ENCODE measurements at regions not wholly inside any gene's neighbourhood (a gene's known extent, or its start where the extent isn't known, plus 50 kb on each side); places are given as distances from the start of the nearest gene placed in this dataset.

GRCh38 chr7:25319707-25320106, 91.4 kb upstream of the NPVF start:
- no peak for ATAC-seq (replicated peaks in 6 of 8)
- WGBS, 10 experiments = 0 to 69% (median 42%) methylated on average over 1 of the region's 1 CpG; no CpG with 5 or more reads in 3 of the 10 experiments
- Histone ChIP-seq H3K4me3 (no peak overlapping the region), H3K4me1 (replicated peaks in 1 of 2) (peaks cover 21 to 53% of the 10 kb centered on the region in 2 donors), H3K27ac (no peak overlapping the region)
- in situ Hi-C loops (cut with MboI; ENCODE audit: low pct_unique_long_range_greater_than_20kb in 2 of 9, low sequenced_read_pairs in 9 of 9, unreplicated experiment in 9 of 9) = no loop called here

- H3K4me3 ChIP-seq = no peak overlapping the region
- peak in 2 of 8 experiments; percentile 35 to 69 for ATAC-seq (replicated peaks in 6 of 8)
- 10 to 100% (median 84%) methylated on average over 1 to 2 of the region's 2 CpGs for WGBS, 10 experiments
- H3K27ac ChIP-seq = no peak overlapping the region
- in situ Hi-C loops (cut with MboI; ENCODE audit: low pct_unique_long_range_greater_than_20kb in 2 of 9, low sequenced_read_pairs in 9 of 9, unreplicated experiment in 9 of 9) = no loop called here
- peaks cover 13 to 52% of the 10 kb centered on the region in 2 donors for H3K4me1 ChIP-seq (replicated peaks in 1 of 2)
These were observed 92.5 kb upstream of the NPVF start for GRCh38 chr7:25320791-25321190.

GRCh38 chr7:25321424-25321823, 93.1 kb upstream of the NPVF start:
- ATAC-seq (replicated peaks in 6 of 8) = no peak
- in situ Hi-C loops (cut with MboI; ENCODE audit: low pct_unique_long_range_greater_than_20kb in 2 of 9, low sequenced_read_pairs in 9 of 9, unreplicated experiment in 9 of 9) = no loop called here
- Histone ChIP-seq H3K4me1 (replicated peaks in 1 of 2) (peaks cover 13 to 52% of the 10 kb centered on the region in 2 donors), H3K4me3 (no peak overlapping the region), H3K27ac (no peak overlapping the region)
- WGBS, 10 experiments = 8 to 100% (median 71%) methylated on average over 1 to 4 of the region's 5 CpGs; no CpG with 5 or more reads in 1 of the 10 experiments

GRCh38 chr7:25322473-25322872, 94.2 kb upstream of the NPVF start:
- 6 to 100% (median 81%) methylated on average over 2 to 3 of the region's 3 CpGs; no CpG with 5 or more reads in 1 of the 10 experiments for WGBS, 10 experiments
- Histone ChIP-seq H3K4me3 (no peak overlapping the region), H3K27ac (no peak overlapping the region), H3K4me1 (replicated peaks in 1 of 2) (peaks cover 15 to 45% of the 10 kb centered on the region in 2 donors)
- in situ Hi-C loops (cut with MboI; ENCODE audit: low pct_unique_long_range_greater_than_20kb in 2 of 9, low sequenced_read_pairs in 9 of 9, unreplicated experiment in 9 of 9) = no loop called here
- peak in 1 of 8 experiments; percentile 65 for ATAC-seq (replicated peaks in 6 of 8)

- whole genome bisulfite sequencing, 10 experiments = 30 to 100% (median 78%) methylated on average over 1 to 2 of the region's 2 CpGs
- Histone ChIP-seq H3K4me1 (replicated peaks in 1 of 2) (peaks cover 2 to 26% of the 10 kb centered on the region in 2 donors), H3K4me3 (no peak overlapping the region), H3K27ac (no peak overlapping the region)
- in situ Hi-C loops (cut with MboI; ENCODE audit: low pct_unique_long_range_greater_than_20kb in 2 of 9, low sequenced_read_pairs in 9 of 9, unreplicated experiment in 9 of 9) = no loop called here
- peak in 5 of 8 experiments; percentile 67 to 92 (median 75) for ATAC-seq (replicated peaks in 6 of 8)
These were observed 97.0 kb upstream of the NPVF start for GRCh38 chr7:25325186-25325757.

GRCh38 chr7:25326501-25327156, 98.3 kb upstream of the NPVF start:
- no peak overlapping the region for H3K4me3 ChIP-seq
- H3K4me1 ChIP-seq (replicated peaks in 1 of 2) = peaks cover 2 to 23% of the 10 kb centered on the region in 2 donors
- H3K27ac ChIP-seq = no peak overlapping the region
- no peak for ATAC-seq (replicated peaks in 6 of 8)
- in situ Hi-C loops (cut with MboI; ENCODE audit: low pct_unique_long_range_greater_than_20kb in 2 of 9, low sequenced_read_pairs in 9 of 9, unreplicated experiment in 9 of 9) = no loop called here
- WGBS, 10 experiments = 65 to 100% (median 92%) methylated on average over 2 to 15 of the region's 19 CpGs; no CpG with 5 or more reads in 1 of the 10 experiments

GRCh38 chr7:25329815-25330214, 101.5 kb upstream of the NPVF start:
- WGBS, 10 experiments = 38 to 100% (median 88%) methylated on average over 1 to 2 of the region's 2 CpGs; no CpG with 5 or more reads in 4 of the 10 experiments
- no peak for ATAC-seq (replicated peaks in 6 of 8)
- in situ Hi-C loops (cut with MboI; ENCODE audit: low pct_unique_long_range_greater_than_20kb in 2 of 9, low sequenced_read_pairs in 9 of 9, unreplicated experiment in 9 of 9) = no loop called here
- Histone ChIP-seq H3K4me3 (no peak overlapping the region), H3K27ac (no peak overlapping the region), H3K4me1 (replicated peaks in 1 of 2) (peaks cover 2 to 19% of the 10 kb centered on the region in 2 donors)

GRCh38 chr7:25333296-25333928, 105.1 kb upstream of the NPVF start:
- WGBS, 10 experiments = 0 to 100% (median 80%) methylated on average over 1 to 6 of the region's 6 CpGs; no CpG with 5 or more reads in 1 of the 10 experiments
- peaks cover 0 to 4% of the 10 kb centered on the region in 2 donors for H3K4me1 ChIP-seq (replicated peaks in 1 of 2)
- peak in 3 of 8 experiments; percentile 72 to 91 (median 75) for ATAC-seq (replicated peaks in 6 of 8)
- no peak overlapping the region for H3K4me3 ChIP-seq
- in situ Hi-C loops (cut with MboI; ENCODE audit: low pct_unique_long_range_greater_than_20kb in 2 of 9, low sequenced_read_pairs in 9 of 9, unreplicated experiment in 9 of 9) = no loop called here
- H3K27ac ChIP-seq = no peak overlapping the region

- peak in 3 of 8 experiments; percentile 55 to 62 (median 59) for ATAC-seq (replicated peaks in 6 of 8)
- H3K27ac ChIP-seq = no peak overlapping the region
- 22 to 100% (median 89%) methylated on average over 1 to 4 of the region's 4 CpGs for WGBS, 10 experiments
- H3K4me3 ChIP-seq = no peak overlapping the region
- in situ Hi-C loops (cut with MboI; ENCODE audit: low pct_unique_long_range_greater_than_20kb in 2 of 9, low sequenced_read_pairs in 9 of 9, unreplicated experiment in 9 of 9) = no loop called here
- H3K4me1 ChIP-seq (replicated peaks in 1 of 2) = peaks cover 10 to 33% of the 10 kb centered on the region in 2 donors
These were observed 119.2 kb upstream of the NPVF start for GRCh38 chr7:25347360-25348066.

GRCh38 chr7:25348104-25348503, 119.8 kb upstream of the NPVF start:
- Histone ChIP-seq H3K4me3 (no peak overlapping the region), H3K4me1 (replicated peaks in 1 of 2) (peaks cover 10 to 33% of the 10 kb centered on the region in 2 donors), H3K27ac (no peak overlapping the region)
- peak in 3 of 8 experiments; percentile 52 to 67 (median 66) for ATAC-seq (replicated peaks in 6 of 8)
- in situ Hi-C loops (cut with MboI; ENCODE audit: low pct_unique_long_range_greater_than_20kb in 2 of 9, low sequenced_read_pairs in 9 of 9, unreplicated experiment in 9 of 9) = no loop called here
- WGBS, 10 experiments = 0 to 100% (median 81%) methylated on average over 1 to 3 of the region's 3 CpGs

GRCh38 chr7:25349283-25350017, 121.2 kb upstream of the NPVF start:
- H3K27ac ChIP-seq = peak overlapping the region in 1 of 2 donors; percentile 0
- in situ Hi-C loops (cut with MboI; ENCODE audit: low pct_unique_long_range_greater_than_20kb in 2 of 9, low sequenced_read_pairs in 9 of 9, unreplicated experiment in 9 of 9) = no loop called here
- H3K4me3 ChIP-seq = no peak overlapping the region
- peak in 5 of 8 experiments; percentile 71 to 91 (median 80) for ATAC-seq (replicated peaks in 6 of 8)
- peaks cover 10 to 42% of the 10 kb centered on the region in 2 donors for H3K4me1 ChIP-seq (replicated peaks in 1 of 2)
- WGBS, 10 experiments = 31 to 86% (median 68%) methylated on average over 1 to 6 of the region's 6 CpGs

- Histone ChIP-seq H3K4me3 (no peak overlapping the region), H3K27ac (peak overlapping the region in 1 of 2 donors; percentile 0), H3K4me1 (replicated peaks in 1 of 2) (peaks cover 10 to 42% of the 10 kb centered on the region in 2 donors)
- 31 to 90% (median 77%) methylated on average over 2 to 5 of the region's 6 CpGs for WGBS, 10 experiments
- in situ Hi-C loops (cut with MboI; ENCODE audit: low pct_unique_long_range_greater_than_20kb in 2 of 9, low sequenced_read_pairs in 9 of 9, unreplicated experiment in 9 of 9) = no loop called here
- ATAC-seq (replicated peaks in 6 of 8) = peak; percentile 7 to 76 (median 48)
These were observed 121.8 kb upstream of the NPVF start for GRCh38 chr7:25350041-25350440.
